H9 (cell line): ENCODE measurements at regions not wholly inside any gene's neighbourhood (a gene's known extent, or its start where the extent isn't known, plus 50 kb on each side); places are given as distances from the start of the nearest gene placed in this dataset.

Experiments used
- DNase-seq: peaks from one replicate; pipeline ENCODE4 v3.0.0-alpha.2; 2017
- H2AFZ ChIP-seq: one replicate; pipeline ENCODE4 v1.6.1; 2013; ENCODE audit warnings: mild to moderate bottlenecking, low read length, control low read depth, moderate library complexity
- H2AK5ac ChIP-seq: 2 replicates; pipeline ENCODE4 v1.6.1; 2013; ENCODE audit warnings: low read length, control low read depth, mixed read lengths; ENCODE audit not compliant: insufficient read length
- H2BK120ac ChIP-seq: one replicate; pipeline ENCODE4 v1.6.1; 2013; ENCODE audit warnings: low read depth, mild to moderate bottlenecking, low read length, control low read depth, inconsistent platforms; ENCODE audit not compliant: poor library complexity, severe bottlenecking
- H2BK12ac ChIP-seq: 2 replicates; pipeline ENCODE4 v1.6.1; 2013; ENCODE audit warnings: low read length, control low read depth, mixed read lengths, low read depth; ENCODE audit not compliant: insufficient read length
- H2BK15ac ChIP-seq: 2 replicates; pipeline ENCODE4 v1.6.1; 2013; ENCODE audit warnings: low read depth, low read length, control low read depth
- H2BK20ac ChIP-seq: one replicate; pipeline ENCODE4 v1.6.1; 2013; ENCODE audit warnings: low read depth, mild to moderate bottlenecking, low read length, control low read depth, inconsistent platforms; ENCODE audit not compliant: poor library complexity, severe bottlenecking
- H2BK5ac ChIP-seq: 2 replicates; pipeline ENCODE4 v1.6.1; 2013; ENCODE audit warnings: low read length, control low read depth, mixed read lengths; ENCODE audit not compliant: insufficient read length
- H3K14ac ChIP-seq: 2 replicates; pipeline ENCODE4 v1.6.1; 2013; ENCODE audit warnings: low read length, control low read depth; ENCODE audit not compliant: insufficient read depth
- H3K18ac ChIP-seq: 2 replicates; pipeline ENCODE4 v1.6.1; 2013; ENCODE audit warnings: low read depth, mild to moderate bottlenecking, mixed read lengths, low read length, control low read depth; ENCODE audit not compliant: insufficient read length
- H3K23ac ChIP-seq: 2 replicates; pipeline ENCODE4 v1.6.1; 2013; ENCODE audit warnings: low read length, control low read depth, mixed read lengths, low read depth; ENCODE audit not compliant: insufficient read length
- H3K23me2 ChIP-seq: 2 replicates; pipeline ENCODE4 v1.6.1; 2013; ENCODE audit warnings: low read depth, mild to moderate bottlenecking, mixed read lengths, low read length, control low read depth; ENCODE audit not compliant: insufficient read length, poor library complexity, severe bottlenecking
- H3K27ac ChIP-seq: 2 replicates; pipeline ENCODE4 v1.5.1; 2013; ENCODE audit warnings: low read length, control low read depth, mixed read lengths, low read depth; ENCODE audit not compliant: insufficient read length
- H3K27me3 ChIP-seq: 2 replicates; pipeline ENCODE4 v1.6.1; 2013; ENCODE audit warnings: low read length, control low read depth, inconsistent platforms; ENCODE audit not compliant: insufficient read depth
- H3K4ac ChIP-seq: 2 replicates; pipeline ENCODE4 v1.6.1; 2013; ENCODE audit warnings: low read depth, mild to moderate bottlenecking, control low read depth, inconsistent platforms, low read length, moderate library complexity
- H3K4me1 ChIP-seq: 2 replicates; pipeline ENCODE4 v1.6.1; 2013; ENCODE audit warnings: low read length, control low read depth, inconsistent platforms; ENCODE audit not compliant: insufficient read depth
- H3K4me2 ChIP-seq: 2 replicates; pipeline ENCODE4 v1.6.1; 2013; ENCODE audit warnings: low read length, control low read depth, mixed read lengths; ENCODE audit not compliant: insufficient read length, insufficient read depth
- H3K56ac ChIP-seq: 2 replicates; pipeline ENCODE4 v1.6.1; 2013; ENCODE audit warnings: low read depth, mild to moderate bottlenecking, mixed read lengths, low read length, control low read depth; ENCODE audit not compliant: insufficient read length
- H3K79me1 ChIP-seq: 2 replicates; pipeline ENCODE4 v1.6.1; 2013; ENCODE audit warnings: low read depth, mild to moderate bottlenecking, moderate library complexity, low read length, control low read depth, inconsistent platforms; ENCODE audit not compliant: insufficient read depth, poor library complexity, severe bottlenecking
- H3K79me2 ChIP-seq: 2 replicates; pipeline ENCODE4 v1.6.1; 2013; ENCODE audit warnings: low read length, control low read depth, inconsistent platforms; ENCODE audit not compliant: insufficient read depth
- H3K9ac ChIP-seq: 2 replicates; pipeline ENCODE4 v1.6.1; 2013; ENCODE audit warnings: low read length, control low read depth, mixed read lengths; ENCODE audit not compliant: insufficient read length; ENCODE audit errors: extremely low read depth
- H3K9me3 ChIP-seq: one replicate; pipeline ENCODE4 v1.6.1; 2013; ENCODE audit warnings: low read depth, low read length, inconsistent platforms; ENCODE audit not compliant: control insufficient read depth
- H3T11ph ChIP-seq: one replicate; pipeline ENCODE4 v1.6.1; 2013; ENCODE audit warnings: mild to moderate bottlenecking, low read length, control low read depth, inconsistent platforms
- H4K20me1 ChIP-seq: one replicate; pipeline ENCODE4 v1.6.1; 2013; ENCODE audit not compliant: control insufficient read depth, insufficient read length, insufficient read depth
- H4K5ac ChIP-seq: 2 replicates; pipeline ENCODE4 v1.6.1; 2013; ENCODE audit warnings: low read depth, mild to moderate bottlenecking, mixed read lengths, low read length, control low read depth; ENCODE audit not compliant: insufficient read length
- H4K8ac ChIP-seq: replicated peaks from 2 replicates; pipeline ENCODE4 v1.6.1; 2013; ENCODE audit warnings: low read length, control low read depth, mixed read lengths, low read depth; ENCODE audit not compliant: insufficient read length
- H4K91ac ChIP-seq: 2 replicates; pipeline ENCODE4 v1.6.1; 2013; ENCODE audit warnings: low read depth, mild to moderate bottlenecking, moderate library complexity, mixed read lengths, low read length, control low read depth; ENCODE audit not compliant: insufficient read length
- H3K27ac Mint-ChIP-seq, 3 experiments: 2 replicates in 2 of 3; 3 replicates in 1 of 3; pipeline ENCODE4 v1.8.0; 2020 to 2021; ENCODE audit warnings: mixed read lengths in 3 of 3, mild to moderate bottlenecking in 1 of 3, moderate library complexity in 1 of 3
- H3K27me3 Mint-ChIP-seq: 2 replicates; pipeline ENCODE4 v1.8.0; 2021; ENCODE audit warnings: low read depth, mild to moderate bottlenecking, moderate library complexity, mixed read lengths
- H3K36me3 Mint-ChIP-seq, 3 experiments: 2 replicates in 2 of 3; 3 replicates in 1 of 3; pipeline ENCODE4 v1.8.0; 2020 to 2021; ENCODE audit warnings: low read depth in 3 of 3, mixed read lengths in 3 of 3; ENCODE audit not compliant: insufficient read depth in 1 of 3
- H3K4me1 Mint-ChIP-seq, 2 experiments: 2 replicates each; pipeline ENCODE4 v1.8.0; 2020; ENCODE audit warnings: mixed read lengths in 2 of 2
- H3K4me3 Mint-ChIP-seq, 2 experiments: 2 replicates in 1 of 2; 3 replicates in 1 of 2; pipeline ENCODE4 v1.8.0; 2020 to 2021; ENCODE audit warnings: mild to moderate bottlenecking in 2 of 2, mixed read lengths in 2 of 2, moderate library complexity in 1 of 2
- H3K9me3 Mint-ChIP-seq, 2 experiments: 2 replicates in 1 of 2; 3 replicates in 1 of 2; pipeline ENCODE4 v1.8.0; 2020; ENCODE audit warnings: mild to moderate bottlenecking in 2 of 2, mixed read lengths in 2 of 2, moderate library complexity in 1 of 2
- WGBS: extraction: QIAGEN DNeasy Blood & Tissue Kit; methylation state at CpG from one replicate; pipeline ENCODE4 v1.1.7; 2013; ENCODE audit warnings: missing lambda C conversion rate, low lambda C conversion rate, mixed read lengths; ENCODE audit not compliant: insufficient read length; ENCODE audit errors: extremely low coverage; 5-methylcytosine and 5-hydroxymethylcytosine counted together
- TF ChIP-seq, protein P1 (sequence below): fragments of 200-600 bp; sonication (generic); conservative IDR thresholded peaks from 3 replicates; pipeline ENCODE4 v1.8.0; 2021; ENCODE audit warnings: antibody characterized with exemption, mild to moderate bottlenecking

DNA sequence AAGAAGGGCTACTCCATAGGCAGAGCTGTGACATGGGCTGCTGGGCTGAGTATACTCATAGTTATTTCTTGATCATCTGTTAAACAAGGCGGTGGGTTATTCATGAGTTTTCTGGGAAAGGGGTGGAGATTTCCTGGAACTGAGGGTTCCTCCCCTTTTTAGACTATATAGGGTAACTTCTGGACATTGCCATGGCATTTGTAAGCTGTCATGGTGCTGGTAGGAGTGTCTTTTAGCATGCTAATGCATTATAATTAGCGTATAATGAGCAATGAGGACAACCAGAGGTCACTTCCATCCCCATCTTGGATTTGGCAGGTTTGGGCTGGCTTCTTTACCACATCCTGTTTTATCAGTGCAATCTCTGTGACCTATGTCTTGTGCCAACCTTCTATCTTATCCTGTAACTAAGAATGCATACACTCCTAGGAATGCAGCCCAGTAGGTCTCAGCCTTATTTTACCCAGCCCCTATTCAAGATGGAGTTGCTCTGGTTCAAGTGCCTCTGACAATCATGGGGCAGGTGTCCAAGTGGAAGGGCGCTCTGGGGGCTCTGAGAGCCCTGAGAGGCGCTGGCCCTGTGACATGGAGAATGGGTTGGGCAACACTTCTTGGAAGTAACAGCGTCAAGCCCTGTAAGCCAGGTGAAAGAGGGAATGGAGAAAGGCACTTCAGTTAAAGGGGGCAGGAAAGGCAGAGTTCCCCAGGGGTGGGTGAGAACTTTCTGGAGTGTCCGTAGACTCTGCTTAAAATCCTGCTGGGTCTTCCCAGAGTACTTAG lies 354.2 kb upstream of the SULF2 start:
- H2AFZ ChIP-seq, result no peak overlapping the region
- no peak overlapping the region for H2BK120ac ChIP-seq
- TF ChIP-seq, protein P1, sequence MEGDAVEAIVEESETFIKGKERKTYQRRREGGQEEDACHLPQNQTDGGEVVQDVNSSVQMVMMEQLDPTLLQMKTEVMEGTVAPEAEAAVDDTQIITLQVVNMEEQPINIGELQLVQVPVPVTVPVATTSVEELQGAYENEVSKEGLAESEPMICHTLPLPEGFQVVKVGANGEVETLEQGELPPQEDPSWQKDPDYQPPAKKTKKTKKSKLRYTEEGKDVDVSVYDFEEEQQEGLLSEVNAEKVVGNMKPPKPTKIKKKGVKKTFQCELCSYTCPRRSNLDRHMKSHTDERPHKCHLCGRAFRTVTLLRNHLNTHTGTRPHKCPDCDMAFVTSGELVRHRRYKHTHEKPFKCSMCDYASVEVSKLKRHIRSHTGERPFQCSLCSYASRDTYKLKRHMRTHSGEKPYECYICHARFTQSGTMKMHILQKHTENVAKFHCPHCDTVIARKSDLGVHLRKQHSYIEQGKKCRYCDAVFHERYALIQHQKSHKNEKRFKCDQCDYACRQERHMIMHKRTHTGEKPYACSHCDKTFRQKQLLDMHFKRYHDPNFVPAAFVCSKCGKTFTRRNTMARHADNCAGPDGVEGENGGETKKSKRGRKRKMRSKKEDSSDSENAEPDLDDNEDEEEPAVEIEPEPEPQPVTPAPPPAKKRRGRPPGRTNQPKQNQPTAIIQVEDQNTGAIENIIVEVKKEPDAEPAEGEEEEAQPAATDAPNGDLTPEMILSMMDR, result no peak
- no peak overlapping the region for H2BK20ac ChIP-seq
- no peaks in the 10 kb centered on the region for H3K79me1 ChIP-seq
- H3K4me3 Mint-ChIP-seq, result no peak overlapping the region
- no peak overlapping the region for H2AK5ac ChIP-seq
- no peak overlapping the region for H3K18ac ChIP-seq
- H4K5ac ChIP-seq, result no peak overlapping the region
- H3K79me2 ChIP-seq, result no peaks in the 10 kb centered on the region
- H3K4ac ChIP-seq, result no peak overlapping the region
- peaks cover 4 to 15% (median 11%) of the 10 kb centered on the region in 3 experiments for H3K36me3 Mint-ChIP-seq
- H3K23ac ChIP-seq, result no peak overlapping the region
- no peak overlapping the region for H3K14ac ChIP-seq
- H3K27ac Mint-ChIP-seq, result no peak overlapping the region; a peak in 1 of 7 replicates
- WGBS, result no CpG with 5 or more reads among the region's 6 CpGs
- no peaks in the 10 kb centered on the region for H3K9me3 ChIP-seq
- H4K20me1 ChIP-seq, result no peaks in the 10 kb centered on the region
- H4K8ac ChIP-seq, result no peak overlapping the region
- no peaks in the 10 kb centered on the region for H3K27me3 ChIP-seq
- no peak overlapping the region for H4K91ac ChIP-seq
- no peak overlapping the region for H2BK12ac ChIP-seq
- H3K4me1 Mint-ChIP-seq, result peaks cover 25 to 31% of the 10 kb centered on the region in 2 experiments
- H3K9me3 Mint-ChIP-seq, result peaks cover 9 to 15% of the 10 kb centered on the region in 2 experiments
- no peak overlapping the region for H3K56ac ChIP-seq
- no peak overlapping the region for H3K4me2 ChIP-seq
- H3K27ac ChIP-seq, result no peak overlapping the region
- H2BK5ac ChIP-seq, result no peak overlapping the region
- H2BK15ac ChIP-seq, result no peak overlapping the region
- H3K9ac ChIP-seq, result no peak overlapping the region
- no peaks in the 10 kb centered on the region for H3K23me2 ChIP-seq
- H3K27me3 Mint-ChIP-seq, result peaks cover 7% of the 10 kb centered on the region
- no peak overlapping the region for H3T11ph ChIP-seq
- no peaks in the 10 kb centered on the region for H3K4me1 ChIP-seq
- no peak for DNase-seq
